Astrocyte (in vitro differentiated cells and primary cell): ENCODE measurements at regions not wholly inside any gene's neighbourhood (a gene's known extent, or its start where the extent isn't known, plus 50 kb on each side); places are given as distances from the start of the nearest gene placed in this dataset.

Experiments
- DNase-seq: peaks from one replicate; pipeline ENCODE4 v3.0.0-alpha.2; 2010; ENCODE audit warnings: low read depth
- FAIRE-seq: peaks from 2 replicates; lab custom pipeline; 2011; peaks lifted over from hg19 to GRCh38; lab: Jason Lieb, UNC
- H2AFZ ChIP-seq: 2 replicates; pipeline ENCODE4 v1.6.0; 2012; ENCODE audit warnings: low read depth, low read length, inconsistent platforms
- H3K27ac ChIP-seq: 2 replicates; pipeline ENCODE4 v1.5.1; 2011; ENCODE audit warnings: low read depth, low read length, inconsistent platforms
- H3K27me3 ChIP-seq: 2 replicates; pipeline ENCODE4 v1.6.0; 2011; ENCODE audit warnings: low read length, inconsistent platforms; ENCODE audit not compliant: insufficient read depth
- H3K36me3 ChIP-seq: 2 replicates; pipeline ENCODE4 v1.5.1; 2011; ENCODE audit warnings: low read length, inconsistent platforms; ENCODE audit not compliant: insufficient read depth
- H3K4me1 ChIP-seq: 2 replicates; pipeline ENCODE4 v1.5.1; 2011; ENCODE audit warnings: low read length, inconsistent platforms; ENCODE audit not compliant: insufficient read depth
- H3K4me2 ChIP-seq: 2 replicates; pipeline ENCODE4 v1.6.0; 2012; ENCODE audit warnings: low read length, inconsistent platforms
- H3K4me3 ChIP-seq: 2 replicates; pipeline ENCODE4 v1.5.1; 2011; ENCODE audit warnings: low read depth, mild to moderate bottlenecking, low read length, inconsistent platforms; ENCODE audit not compliant: insufficient read depth
- H3K79me2 ChIP-seq: 2 replicates; pipeline ENCODE4 v1.6.0; 2012; ENCODE audit warnings: mild to moderate bottlenecking, low read length, inconsistent platforms; ENCODE audit not compliant: insufficient read depth
- H3K9ac ChIP-seq: 2 replicates; pipeline ENCODE4 v1.6.0; 2012; ENCODE audit warnings: mild to moderate bottlenecking, low read length, inconsistent platforms
- H3K9me3 ChIP-seq: 2 replicates; pipeline ENCODE4 v1.5.1; 2012; ENCODE audit warnings: low read depth, mild to moderate bottlenecking, low read length, inconsistent platforms; ENCODE audit not compliant: insufficient read depth
- H4K20me1 ChIP-seq: 2 replicates; pipeline ENCODE4 v1.6.0; 2012; ENCODE audit warnings: low read length, inconsistent platforms; ENCODE audit not compliant: insufficient read depth
- H3K27ac Mint-ChIP-seq: one replicate; pipeline ENCODE4 v1.8.0; 2021; ENCODE audit warnings: mild to moderate bottlenecking, mixed read lengths; ENCODE audit not compliant: unreplicated experiment
- H3K27me3 Mint-ChIP-seq: one replicate; pipeline ENCODE4 v1.8.0; 2021; ENCODE audit warnings: low read depth, mixed read lengths; ENCODE audit not compliant: unreplicated experiment
- H3K36me3 Mint-ChIP-seq: one replicate; pipeline ENCODE4 v1.8.0; 2021; ENCODE audit warnings: low read depth, mixed read lengths; ENCODE audit not compliant: unreplicated experiment
- H3K4me1 Mint-ChIP-seq: one replicate; pipeline ENCODE4 v1.8.0; 2021; ENCODE audit warnings: low read depth, mixed read lengths; ENCODE audit not compliant: unreplicated experiment
- H3K4me3 Mint-ChIP-seq: one replicate; pipeline ENCODE4 v1.8.0; 2021; ENCODE audit warnings: mild to moderate bottlenecking, moderate library complexity, mixed read lengths; ENCODE audit not compliant: unreplicated experiment
- H3K9me3 Mint-ChIP-seq: one replicate; pipeline ENCODE4 v1.8.0; 2021; ENCODE audit warnings: mild to moderate bottlenecking, mixed read lengths; ENCODE audit not compliant: unreplicated experiment
- CTCF ChIP-seq: IDR thresholded peaks from 2 replicates; pipeline ENCODE4 v1.5.1; 2011; ENCODE audit warnings: low read depth, mild to moderate bottlenecking, inconsistent platforms, low read length, moderate library complexity; ENCODE audit not compliant: insufficient read depth
- EZH2 ChIP-seq: IDR thresholded peaks from 2 replicates; pipeline ENCODE4 v1.6.1; 2012; ENCODE audit warnings: mild to moderate bottlenecking, low read length, inconsistent platforms; ENCODE audit not compliant: insufficient read depth

GRCh38 chr3:128554100-128554464 is 61.1 kb upstream of the GATA2 start:
- Mint-ChIP-seq H3K36me3 (no peaks in the 10 kb centered on the region), H3K4me1 (peaks cover 13% of the 10 kb centered on the region), H3K27ac (no peak overlapping the region), H3K27me3 (peaks cover 23% of the 10 kb centered on the region), H3K9me3 (no peaks in the 10 kb centered on the region), H3K4me3 (no peak overlapping the region)
- Histone ChIP-seq H3K9ac (no peak overlapping the region), H3K4me2 (peak overlapping the region; percentile 26), H4K20me1 (no peaks in the 10 kb centered on the region), H3K79me2 (no peaks in the 10 kb centered on the region), H3K4me1 (peaks cover 20% of the 10 kb centered on the region), H2AFZ (peak overlapping the region; percentile 7), H3K36me3 (no peaks in the 10 kb centered on the region), H3K9me3 (no peaks in the 10 kb centered on the region), H3K27ac (no peak overlapping the region), H3K27me3 (peaks cover 3% of the 10 kb centered on the region), H3K4me3 (no peak overlapping the region)
- FAIRE-seq (no peak), DNase-seq (peak; percentile 82)
- TF ChIP-seq EZH2 (no peak), CTCF (peak; percentile 31)

- Histone ChIP-seq H3K9me3 (no peaks in the 10 kb centered on the region), H3K79me2 (no peaks in the 10 kb centered on the region), H3K9ac (no peak overlapping the region), H2AFZ (peak overlapping the region; percentile 7), H3K4me3 (no peak overlapping the region), H3K4me2 (peak overlapping the region; percentile 26), H3K4me1 (peaks cover 25% of the 10 kb centered on the region), H3K27ac (no peak overlapping the region), H3K27me3 (peaks cover 3% of the 10 kb centered on the region), H3K36me3 (no peaks in the 10 kb centered on the region), H4K20me1 (no peaks in the 10 kb centered on the region)
- TF ChIP-seq CTCF (no peak), EZH2 (no peak)
- peaks cover 2% of the 10 kb centered on the region for H3K36me3 Mint-ChIP-seq
- no peak overlapping the region for H3K27ac Mint-ChIP-seq
- peaks cover 18% of the 10 kb centered on the region for H3K4me1 Mint-ChIP-seq
- H3K4me3 Mint-ChIP-seq: no peak overlapping the region
- DNase-seq: no peak
- H3K9me3 Mint-ChIP-seq: no peaks in the 10 kb centered on the region
- H3K27me3 Mint-ChIP-seq: peaks cover 23% of the 10 kb centered on the region
- FAIRE-seq: no peak
These were observed 60.6 kb upstream of the GATA2 start for GRCh38 chr3:128553560-128553959.

GRCh38 chr3:128551867-128552266 is 58.9 kb upstream of the GATA2 start:
- no peak overlapping the region for H3K27ac ChIP-seq
- Mint-ChIP-seq H3K36me3 (peaks cover 2% of the 10 kb centered on the region), H3K4me1 (peaks cover 31% of the 10 kb centered on the region), H3K4me3 (no peak overlapping the region), H3K9me3 (no peaks in the 10 kb centered on the region), H3K27ac (no peak overlapping the region), H3K27me3 (peaks cover 20% of the 10 kb centered on the region)
- no peaks in the 10 kb centered on the region for H3K36me3 ChIP-seq
- H3K4me2 ChIP-seq: no peak overlapping the region
- TF ChIP-seq CTCF (no peak), EZH2 (no peak)
- no peak overlapping the region for H3K4me3 ChIP-seq
- H3K27me3 ChIP-seq: no peaks in the 10 kb centered on the region
- FAIRE-seq (no peak), DNase-seq (no peak)
- H3K9ac ChIP-seq: no peak overlapping the region
- H2AFZ ChIP-seq: no peak overlapping the region
- H3K4me1 ChIP-seq: peaks cover 41% of the 10 kb centered on the region
- no peaks in the 10 kb centered on the region for H3K9me3 ChIP-seq
- H3K79me2 ChIP-seq: no peaks in the 10 kb centered on the region
- no peaks in the 10 kb centered on the region for H4K20me1 ChIP-seq
